Fibroblast of skin of back (primary cell): ENCODE measurements at regions not wholly inside any gene's neighbourhood (a gene's known extent, or its start where the extent isn't known, plus 50 kb on each side); places are given as distances from the start of the nearest gene placed in this dataset.
"Not testable (repeated sequence)": the region's sequence is repeated elsewhere in the genome, so short reads cannot be mapped to it uniquely, and the experiment has no call there.

ENCODE experiments used
- DNase-seq: peaks from one replicate; pipeline ENCODE4 v3.0.0-alpha.2; 2013

DNA sequence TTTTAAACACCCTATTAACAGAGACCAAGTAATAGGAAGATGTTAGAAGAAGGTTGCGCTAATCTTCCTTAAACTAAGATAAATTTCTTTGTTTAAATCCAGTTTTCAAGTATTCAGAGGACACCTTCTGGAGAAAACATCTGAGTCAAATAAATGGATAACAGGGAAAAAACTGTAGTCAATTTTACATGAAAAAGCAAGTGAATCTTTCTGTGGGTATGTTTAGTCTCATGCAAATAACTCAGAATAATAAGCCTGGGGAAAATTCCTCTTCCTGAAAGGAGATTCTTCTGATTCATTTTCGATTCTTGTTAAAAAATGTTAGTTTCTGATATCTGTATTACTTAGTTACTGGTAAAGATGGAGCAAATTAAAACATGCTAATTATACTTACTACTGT lies 145.5 kb downstream of the CTH start:
- no peak for DNase-seq

DNA sequence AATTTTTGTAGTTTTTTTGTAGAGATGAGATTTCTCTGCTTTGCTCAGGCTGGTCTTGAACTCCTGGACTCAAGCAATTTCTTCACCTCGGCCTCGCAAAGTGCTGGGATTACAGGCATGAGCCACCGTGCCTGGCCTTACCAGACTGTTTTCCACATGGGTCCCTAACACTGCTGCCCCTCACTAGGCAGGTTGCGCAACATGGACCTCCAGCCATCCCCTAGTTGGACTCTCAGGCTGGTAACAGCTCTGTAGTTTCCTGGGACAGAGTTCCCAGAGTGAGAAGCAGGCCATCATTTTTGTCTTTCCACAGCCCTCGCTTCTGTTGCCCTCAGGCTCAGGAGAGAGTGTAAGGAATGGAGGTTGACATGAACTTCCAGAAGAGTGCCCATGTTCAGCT lies 156.1 kb downstream of the CTH start:
- DNase-seq: no peak

DNA sequence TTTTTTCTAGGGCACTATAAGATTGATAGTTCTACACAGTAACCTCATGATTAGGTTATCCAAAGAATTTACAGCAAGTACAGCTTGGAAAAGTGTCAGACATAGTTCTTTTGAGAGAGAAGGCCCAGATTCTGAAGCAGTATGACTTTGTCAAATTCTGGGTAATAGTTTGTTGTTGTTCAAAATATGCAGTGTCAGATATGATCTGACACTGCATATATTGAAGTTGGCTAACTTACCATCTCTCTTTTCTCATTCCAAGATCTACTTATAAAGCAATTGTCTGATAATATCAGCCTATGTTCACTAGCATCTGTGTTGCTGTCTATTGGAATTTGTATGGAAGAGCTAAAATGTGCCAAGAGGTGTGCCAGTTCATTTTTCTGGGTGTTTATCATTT lies 160.1 kb downstream of the CTH start:
- no peak for DNase-seq

DNA sequence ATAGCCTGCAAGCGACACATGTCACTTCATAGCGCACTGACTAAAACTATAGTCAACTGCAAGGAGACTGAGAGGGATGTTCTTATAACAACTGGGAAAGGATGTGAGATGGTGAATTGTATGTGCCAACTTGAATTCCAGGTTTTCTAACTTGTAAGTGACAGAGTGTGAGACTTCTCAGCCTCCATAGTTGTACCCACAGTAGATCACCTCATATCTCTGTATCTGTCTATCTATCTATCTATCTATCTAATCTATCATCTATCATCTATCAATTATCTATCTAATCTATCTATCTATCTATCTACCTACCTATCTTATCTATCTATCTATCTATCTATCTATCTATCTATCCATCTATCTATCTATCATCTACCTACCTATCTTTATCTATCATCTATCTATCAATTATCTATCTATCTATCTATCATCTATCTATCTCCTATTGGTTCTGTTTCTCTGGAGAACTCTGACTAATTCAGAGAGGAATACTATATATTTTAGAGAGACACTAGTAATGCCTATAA lies 162.3 kb downstream of the CTH start:
- no peak for DNase-seq

DNA sequence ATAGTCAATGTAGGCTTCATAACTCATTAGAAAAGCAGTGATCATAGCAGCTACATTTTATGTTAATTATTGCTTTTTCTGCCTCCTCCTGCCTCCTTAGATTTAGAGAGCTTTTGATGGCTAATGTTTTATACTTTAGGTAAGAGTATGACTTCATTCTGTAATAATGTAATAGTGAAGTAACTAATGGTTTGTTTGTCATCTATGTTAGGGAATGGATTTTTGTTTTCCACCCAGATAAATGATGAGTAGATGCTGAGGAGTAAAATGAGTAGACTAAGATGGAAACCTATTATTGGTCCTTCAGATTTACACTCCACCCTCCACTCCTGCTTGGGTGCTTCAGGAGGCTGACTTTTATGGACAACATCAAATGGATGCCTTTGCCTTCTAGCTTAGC lies 170.6 kb downstream of the CTH start:
- DNase-seq: no peak

DNA sequence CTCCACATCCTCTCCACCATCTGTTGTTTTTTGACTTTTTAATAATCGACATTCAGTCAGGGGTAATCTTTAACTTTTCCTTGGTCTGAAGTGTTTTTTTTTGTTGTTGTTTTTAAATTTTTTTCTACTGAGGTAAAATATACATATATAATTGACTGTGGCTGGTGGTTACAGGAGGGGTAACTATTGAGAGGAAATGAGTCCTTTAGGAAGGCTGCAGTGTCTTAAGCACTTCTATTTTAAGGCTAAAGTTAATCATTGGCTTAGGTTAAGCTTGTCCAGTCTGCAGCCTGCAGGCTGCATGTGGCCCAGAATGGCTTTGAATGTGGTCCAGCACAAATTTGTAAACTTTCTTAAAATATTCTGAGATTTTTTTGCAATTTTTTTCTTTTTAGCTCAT lies 172.5 kb downstream of the CTH start:
- DNase-seq: no peak

DNA sequence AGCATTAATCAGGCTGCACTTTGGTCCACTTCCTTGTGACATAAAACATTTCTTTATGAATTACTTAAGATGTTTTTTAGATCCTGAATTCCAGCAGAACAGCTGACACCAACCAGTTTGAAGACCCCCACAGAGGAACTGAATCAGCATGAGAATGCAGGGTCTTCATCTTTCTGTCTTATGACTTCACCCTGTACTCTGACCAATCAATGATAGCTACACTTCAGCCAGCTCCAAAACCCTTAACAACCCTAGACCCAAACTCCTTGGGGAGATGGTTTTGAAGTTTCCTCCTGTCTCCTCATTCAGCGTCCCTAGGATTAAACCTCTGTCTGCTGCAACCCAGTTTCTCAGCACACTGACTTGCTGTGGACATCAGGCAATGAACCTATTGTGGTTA lies 175.0 kb downstream of the CTH start:
- no peak for DNase-seq

DNA sequence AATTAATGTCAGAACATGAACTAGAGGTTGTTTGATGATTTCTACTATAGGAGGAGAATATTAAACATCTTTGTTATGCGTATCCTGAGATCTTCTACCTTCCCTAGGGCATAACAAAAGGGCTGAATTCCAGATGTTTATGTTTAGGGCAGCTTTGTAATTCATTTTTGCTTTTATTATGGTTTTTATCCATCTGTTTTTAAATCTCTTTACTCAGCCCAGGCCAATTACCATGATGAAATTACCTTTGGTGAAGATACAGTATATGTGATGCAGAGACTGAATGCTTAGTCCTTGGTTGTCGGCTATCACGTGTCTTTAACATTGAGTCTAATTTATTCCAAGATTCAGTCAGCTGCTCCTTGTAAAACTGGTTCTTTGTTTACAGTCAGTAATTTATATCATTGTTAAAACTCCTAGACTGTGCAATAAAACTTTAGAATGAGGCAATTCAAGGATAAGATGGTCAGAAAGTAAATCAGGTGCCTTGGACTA lies 176.9 kb downstream of the CTH start:
- no peak for DNase-seq

DNA sequence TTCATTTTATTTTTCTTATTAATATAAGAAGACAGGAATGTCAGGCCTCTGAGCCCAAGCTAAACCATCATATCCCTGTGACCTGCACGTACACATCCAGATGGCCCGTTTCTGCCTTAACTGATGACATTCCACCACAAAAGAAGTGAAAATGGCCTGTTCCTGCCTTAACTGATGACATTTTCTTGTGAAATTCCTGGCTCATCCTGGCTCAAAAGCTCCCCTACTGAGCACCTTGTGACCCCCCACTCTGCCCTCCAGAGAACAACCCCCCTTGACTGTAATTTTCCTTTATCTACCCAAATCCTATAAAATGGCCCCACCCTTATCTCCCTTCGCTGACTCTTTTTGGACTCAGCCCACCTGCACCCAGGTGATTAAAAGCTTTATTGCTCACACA lies 182.5 kb downstream of the CTH start:
- not testable (repeated sequence) for DNase-seq

DNA sequence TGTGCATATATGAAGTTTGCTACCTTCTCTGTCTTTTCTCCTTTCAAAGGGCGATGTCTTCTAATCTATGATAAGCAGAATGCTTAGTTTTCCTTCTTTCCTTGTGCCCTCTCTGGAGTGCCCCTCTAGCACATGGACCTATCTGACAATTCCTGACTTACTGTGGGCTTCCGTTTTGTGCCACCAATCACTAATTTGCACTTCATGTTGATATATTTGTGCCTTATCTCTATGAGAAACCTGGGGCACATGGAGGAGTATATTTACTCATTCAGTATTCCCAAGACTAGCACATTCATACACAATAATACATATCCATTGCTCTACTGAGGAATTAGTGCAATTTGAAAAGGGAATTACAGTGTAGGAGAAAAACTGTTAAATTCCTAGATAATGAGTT lies 197.7 kb downstream of the CTH start:
- no peak for DNase-seq

DNA sequence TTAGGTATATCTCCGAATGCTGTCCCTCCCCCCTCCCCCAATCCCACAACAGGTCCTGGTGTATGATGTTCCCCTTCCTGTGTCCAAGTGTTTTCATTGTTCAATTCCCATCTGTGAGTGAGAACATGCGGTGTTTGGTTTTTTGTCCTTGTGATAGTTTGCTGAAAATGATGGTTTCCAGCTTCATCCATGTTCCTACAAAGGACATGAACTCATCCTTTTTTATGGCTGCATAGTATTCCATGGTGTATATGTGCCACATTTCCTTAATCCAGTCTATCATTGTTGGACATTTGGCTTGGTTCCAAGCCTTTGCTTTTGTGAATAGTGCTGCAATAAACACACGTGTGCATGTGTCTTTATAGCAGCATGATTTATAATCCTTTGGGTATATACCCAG lies 199.1 kb downstream of the CTH start:
- DNase-seq: not testable (repeated sequence)

DNA sequence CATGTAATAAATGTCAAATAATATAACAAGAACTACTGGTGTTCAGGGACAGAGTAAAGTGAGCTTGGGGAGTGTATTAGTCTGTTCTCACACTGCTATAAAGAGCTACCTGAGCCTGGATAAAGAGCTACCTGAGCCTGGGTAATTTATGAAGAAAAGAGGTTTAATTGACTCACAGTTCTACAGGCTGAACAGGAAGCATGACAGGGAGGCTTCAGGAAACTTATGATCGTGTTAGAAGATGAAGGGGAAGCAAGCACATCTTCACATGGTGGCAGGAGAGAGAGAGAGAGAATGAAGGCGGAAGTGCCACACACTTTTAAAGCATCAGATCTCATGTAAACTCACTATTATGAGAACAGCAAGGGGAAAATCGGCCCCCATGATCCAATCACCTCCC lies 205.9 kb downstream of the CTH start:
- DNase-seq: no peak

DNA sequence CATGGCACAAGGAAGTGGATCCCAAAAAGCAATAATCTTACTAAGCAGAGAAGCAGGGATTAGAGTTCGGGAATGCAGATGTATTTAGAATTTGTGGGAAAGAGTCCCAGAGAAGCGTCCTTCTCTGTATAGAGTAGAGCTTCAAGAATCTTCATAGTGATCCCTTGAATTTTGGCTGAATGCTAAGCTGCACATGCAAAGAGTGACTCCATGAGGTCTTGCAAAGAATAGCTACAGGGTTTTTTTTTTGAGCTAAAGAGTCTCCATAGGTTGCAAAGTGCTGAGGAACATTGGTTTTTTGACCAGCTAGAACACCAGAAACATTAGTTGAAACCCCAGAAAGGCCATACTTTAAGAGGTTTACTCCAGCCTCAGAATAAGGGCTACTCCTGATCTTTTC lies 206.7 kb downstream of the CTH start:
- no peak for DNase-seq

DNA sequence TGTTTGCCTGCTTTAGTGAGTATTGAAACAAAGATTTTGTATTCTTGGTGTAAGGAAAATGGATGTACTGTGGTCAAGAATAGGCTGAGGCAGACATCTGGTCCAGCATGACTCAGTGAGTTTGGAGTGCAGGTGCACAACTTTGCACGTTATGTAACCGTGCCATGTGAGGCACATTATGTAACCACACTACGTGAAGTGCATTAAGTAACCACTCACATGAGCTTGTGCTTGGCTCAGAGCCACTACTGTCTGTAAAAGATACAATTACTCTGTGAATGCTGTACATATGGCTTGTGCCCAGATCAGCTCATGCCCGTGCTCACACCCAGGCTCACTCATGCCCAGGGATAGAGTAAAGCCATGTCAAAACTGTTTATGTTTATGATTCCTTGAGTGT lies 216.8 kb downstream of the CTH start:
- DNase-seq: no peak

DNA sequence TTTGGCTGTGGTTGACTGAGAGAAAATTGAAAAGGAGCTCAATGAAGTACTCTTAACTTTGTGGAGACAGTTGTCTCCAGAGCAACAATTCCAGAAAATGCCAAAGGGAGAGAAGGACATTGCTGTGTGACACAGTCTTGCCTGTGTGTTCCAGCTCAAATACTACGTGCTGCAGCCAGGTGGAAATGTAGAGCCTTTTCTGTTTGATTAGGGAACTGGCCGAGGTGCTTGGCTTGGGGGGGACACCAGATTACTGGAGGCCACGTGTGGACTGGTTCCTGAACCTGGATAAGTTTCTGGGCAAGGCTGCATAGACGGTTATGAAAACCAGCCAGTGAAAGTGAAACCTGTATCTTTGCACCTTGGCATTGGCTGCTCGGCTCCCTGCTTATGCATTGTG lies 217.9 kb downstream of the CTH start:
- DNase-seq: no peak

DNA sequence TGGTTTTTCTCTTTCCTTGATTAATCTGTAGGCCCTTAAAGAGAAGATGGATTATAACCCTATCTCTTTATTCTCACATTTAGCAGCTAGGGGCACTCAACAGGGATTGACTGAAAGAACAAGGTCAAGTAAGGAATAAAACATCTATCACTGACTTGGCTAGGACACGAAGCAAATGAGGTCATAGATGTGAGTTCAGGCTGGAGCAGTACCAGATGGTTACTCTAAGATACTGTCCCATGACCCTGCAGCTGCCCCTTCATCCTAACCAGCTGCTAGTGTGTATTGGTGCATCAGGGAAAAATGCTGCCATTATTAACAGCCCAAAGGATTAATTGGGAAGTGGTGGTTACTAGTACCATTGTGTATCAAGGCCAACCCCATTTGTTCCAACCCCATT lies 221.9 kb downstream of the CTH start:
- no peak for DNase-seq

DNA sequence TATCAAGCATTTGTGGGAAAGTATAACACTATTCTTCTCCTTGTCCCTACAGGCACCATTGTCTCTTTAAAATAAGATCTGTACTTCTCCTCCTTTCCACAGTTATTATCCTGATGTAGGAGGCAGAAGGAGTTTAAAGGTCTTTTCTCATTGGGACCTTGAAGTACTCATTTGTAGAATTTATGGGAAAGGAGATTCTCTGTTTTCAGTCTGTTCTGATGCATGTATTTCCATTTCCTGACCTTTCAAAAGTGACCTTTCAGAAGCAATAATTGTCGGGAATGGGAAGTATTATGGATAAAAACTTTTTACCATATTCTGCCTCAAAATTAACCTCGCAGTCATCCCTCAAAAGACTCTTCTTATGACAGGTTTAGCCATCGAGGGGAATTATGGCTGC lies 224.8 kb downstream of the CTH start:
- no peak for DNase-seq

DNA sequence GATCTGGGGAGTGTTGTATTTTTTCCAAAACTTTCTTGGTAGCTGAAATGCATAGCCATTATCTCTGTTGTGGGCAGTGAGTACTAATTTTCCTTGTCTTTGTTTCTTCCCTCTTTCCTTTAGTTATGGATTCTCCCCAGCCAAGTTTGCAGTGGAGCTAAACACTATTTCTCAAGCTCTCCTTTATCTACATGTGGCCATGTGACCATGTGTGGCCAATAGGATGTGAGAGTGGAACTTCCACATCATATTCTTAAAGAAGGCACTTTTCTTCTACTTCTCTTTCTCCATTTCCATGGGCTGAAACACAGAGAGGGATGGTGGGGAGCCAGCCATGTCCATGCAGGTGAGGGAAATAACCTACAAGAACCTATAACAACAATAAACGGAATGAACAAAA lies 230.8 kb downstream of the CTH start:
- no peak for DNase-seq

DNA sequence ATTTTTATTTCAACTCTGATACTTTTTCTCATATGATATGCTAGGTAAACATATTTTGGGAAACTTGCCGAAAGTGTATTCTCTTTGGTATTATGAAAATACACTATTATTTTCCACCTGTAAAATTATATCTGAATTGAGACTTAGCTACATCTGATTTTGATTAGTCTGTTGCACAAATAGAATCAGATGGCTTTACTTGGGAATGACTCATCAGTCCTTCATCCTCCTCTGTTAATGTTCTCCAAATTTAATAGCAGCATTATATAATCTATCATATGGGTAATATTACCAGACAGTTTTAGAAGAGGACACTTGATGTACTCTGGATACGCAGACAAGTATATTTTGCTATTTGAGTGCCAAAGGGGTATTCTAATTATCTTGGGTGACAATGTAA lies 245.3 kb downstream of the CTH start:
- peak; percentile 5 for DNase-seq

DNA sequence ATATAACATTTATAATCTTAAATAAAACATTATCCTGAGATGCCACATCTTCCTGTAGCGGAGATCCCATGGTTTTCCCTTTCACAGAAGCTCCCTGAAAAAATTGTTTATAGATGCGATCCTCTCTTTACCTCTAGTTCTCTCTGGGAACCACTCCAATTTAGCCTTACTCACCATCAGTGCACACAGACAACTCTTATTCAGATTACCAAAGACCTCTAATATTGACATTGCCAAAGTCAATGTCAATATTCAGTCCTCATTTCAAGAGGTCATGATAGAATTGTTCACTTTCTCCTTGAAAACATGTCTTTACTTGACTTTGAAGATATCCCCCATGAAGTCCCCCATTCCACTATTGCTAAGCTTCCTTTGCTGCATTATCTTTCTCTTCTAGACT lies 248.8 kb downstream of the CTH start:
- DNase-seq: no peak

DNA sequence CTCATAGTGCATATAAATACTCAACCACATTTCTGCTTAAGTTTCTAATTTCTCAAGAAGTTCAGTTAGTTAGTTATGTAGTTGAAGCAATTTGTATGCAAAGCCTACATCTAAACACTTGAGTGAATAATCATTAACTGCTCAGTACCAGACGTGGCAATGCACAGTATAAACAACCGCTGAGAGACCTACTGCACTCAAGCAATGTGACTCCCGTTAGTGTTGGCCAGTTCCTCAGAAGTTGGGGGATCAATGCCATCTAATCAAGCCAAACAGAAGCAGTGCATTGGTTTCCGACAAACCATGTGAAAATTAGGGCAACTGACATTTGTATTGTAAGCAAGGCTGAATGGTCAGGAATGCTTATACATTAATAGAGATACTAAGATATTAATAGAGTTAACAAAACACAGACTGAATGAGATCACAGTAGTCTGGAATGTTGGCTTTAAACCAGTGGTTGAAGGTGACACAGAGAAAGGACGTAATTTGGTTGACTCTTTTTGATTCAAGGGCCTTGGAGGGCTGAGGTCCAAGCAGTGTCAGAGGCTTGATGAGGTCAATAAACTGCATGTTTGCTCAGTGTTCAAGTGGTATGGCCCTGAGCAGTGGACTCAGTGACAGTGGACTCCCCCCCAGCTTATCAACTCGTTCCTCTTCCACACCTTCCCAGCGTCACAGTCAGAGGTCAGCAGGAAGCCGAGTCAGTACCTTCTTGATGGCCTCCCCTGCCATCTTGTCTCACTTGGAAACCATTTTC lies 255.5 kb downstream of the CTH start:
- peak; percentile 42 for DNase-seq

DNA sequence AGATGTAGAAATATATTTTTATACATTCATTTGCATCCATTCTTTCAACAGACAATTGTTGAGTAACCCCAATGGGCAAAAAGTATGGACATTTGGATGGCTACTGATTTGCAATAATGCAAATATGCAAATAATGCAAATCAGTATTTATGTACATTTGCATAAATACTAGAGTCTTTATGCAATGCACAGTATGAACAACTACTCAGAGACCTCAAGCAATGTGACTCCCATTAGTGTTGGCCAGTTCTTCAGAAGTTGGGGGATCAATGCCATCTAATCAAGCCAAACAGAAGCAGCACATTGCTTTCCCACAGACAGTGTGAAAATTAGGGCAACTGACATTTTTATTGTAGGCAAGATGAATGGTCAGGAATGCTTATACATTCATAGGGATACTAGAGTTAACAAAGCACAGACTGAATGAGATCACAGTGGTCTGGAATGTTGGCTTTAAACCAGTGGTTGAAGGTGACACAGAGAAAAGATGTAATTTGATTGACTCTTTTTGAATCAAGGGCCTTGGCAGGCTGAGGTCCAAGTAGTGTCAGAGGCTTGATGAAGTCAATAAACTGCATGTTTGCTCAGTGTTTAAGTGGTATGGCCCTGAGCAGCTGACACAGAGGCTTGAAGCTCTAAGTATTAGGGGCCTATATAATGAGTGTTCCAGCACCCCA lies 256.6 kb downstream of the CTH start:
- DNase-seq: peak; percentile 41

DNA sequence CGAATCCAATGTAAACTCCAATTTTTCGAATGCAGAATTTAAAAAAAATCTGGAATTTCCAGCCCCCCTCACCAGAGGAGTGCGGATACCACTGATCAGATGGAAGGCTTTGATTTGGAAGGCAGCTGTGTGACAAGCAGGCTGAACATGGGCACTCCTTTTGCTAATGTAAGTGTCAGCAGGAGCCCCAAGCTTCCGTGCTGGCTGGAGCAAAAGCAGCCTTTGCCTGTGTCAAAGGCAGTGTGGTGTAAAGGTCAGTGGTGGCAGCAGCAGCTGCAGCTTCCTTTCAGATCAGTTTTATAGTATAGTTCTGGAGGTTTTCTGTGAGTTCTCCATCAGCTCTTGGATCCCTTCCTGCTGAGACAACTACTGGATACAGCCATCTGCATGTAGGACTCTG lies 259.9 kb downstream of the CTH start:
- DNase-seq: no peak

DNA sequence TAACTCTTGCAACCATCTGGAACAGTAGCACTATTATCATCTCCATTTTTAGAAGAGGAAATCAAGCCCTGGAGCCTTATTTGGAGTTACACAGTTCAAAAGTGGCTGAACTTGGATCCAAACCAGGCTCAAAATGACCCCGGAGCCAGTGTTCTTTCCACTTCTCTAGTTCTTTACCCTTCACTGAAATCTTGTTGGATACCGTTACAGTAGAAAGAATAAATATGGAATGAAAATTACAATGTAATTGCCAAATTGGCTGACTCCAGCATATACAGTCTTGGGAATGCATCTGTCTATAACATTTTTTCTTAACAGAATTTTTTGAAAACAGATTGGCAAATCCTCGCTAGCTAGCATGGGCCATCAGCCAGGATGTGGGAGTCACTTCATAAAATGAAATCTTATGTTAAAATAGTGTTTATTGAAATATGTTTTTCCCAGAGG lies 261.4 kb downstream of the CTH start:
- no peak for DNase-seq
